Activated T-cell treated with anti-CD3 and anti-CD28 coated beads for 48 hours (primary cell): ENCODE measurements at regions not wholly inside any gene's neighbourhood (a gene's known extent, or its start where the extent isn't known, plus 50 kb on each side); places are given as distances from the start of the nearest gene placed in this dataset.
"Not testable (repeated sequence)": the region's sequence is repeated elsewhere in the genome, so short reads cannot be mapped to it uniquely, and the experiment has no call there.

Source experiments
- DNase-seq: peaks from one replicate; pipeline ENCODE4 v3.0.0-alpha.2; 2020; ENCODE audit warnings: low read depth

GRCh38 chr11:41714101-41714500 is 254.6 kb upstream of the LRRC4C start:
- no peak for DNase-seq

- no peak for DNase-seq
Measured at GRCh38 chr11:41716862-41717261, 257.4 kb upstream of the LRRC4C start.

GRCh38 chr11:41720761-41721160 is 261.3 kb upstream of the LRRC4C start:
- no peak for DNase-seq

GRCh38 chr11:41728161-41728560 is 268.7 kb upstream of the LRRC4C start:
- DNase-seq, result not testable (repeated sequence)

GRCh38 chr11:41775296-41775695 is 315.8 kb upstream of the LRRC4C start:
- no peak for DNase-seq

- DNase-seq, result no peak
Measured at GRCh38 chr11:41779401-41779960, 320.0 kb upstream of the LRRC4C start.

GRCh38 chr11:41781441-41781840 is 322.0 kb upstream of the LRRC4C start:
- no peak for DNase-seq

GRCh38 chr11:41784513-41785335 is 325.3 kb upstream of the LRRC4C start:
- no peak for DNase-seq

GRCh38 chr11:41786087-41786486 is 326.6 kb upstream of the LRRC4C start:
- DNase-seq, result no peak

- no peak for DNase-seq
Measured at GRCh38 chr11:41788177-41788576, 328.7 kb upstream of the LRRC4C start.

- DNase-seq, result no peak
Measured at GRCh38 chr11:41789376-41789775, 329.9 kb upstream of the LRRC4C start.

- DNase-seq, result no peak
Measured at GRCh38 chr11:41795004-41795403, 335.6 kb upstream of the LRRC4C start.

- no peak for DNase-seq
Measured at GRCh38 chr11:41799754-41800153, 340.3 kb upstream of the LRRC4C start.

GRCh38 chr11:41803895-41804294 is 344.4 kb upstream of the LRRC4C start:
- DNase-seq, result no peak

- no peak for DNase-seq
Measured at GRCh38 chr11:41816396-41816795, 356.9 kb upstream of the LRRC4C start.

GRCh38 chr11:41824287-41824686 is 364.8 kb upstream of the LRRC4C start:
- not testable (repeated sequence) for DNase-seq

- DNase-seq, result no peak
Measured at GRCh38 chr11:41826085-41826484, 366.6 kb upstream of the LRRC4C start.

- no peak for DNase-seq
Measured at GRCh38 chr11:41836431-41836830, 377.0 kb upstream of the LRRC4C start.

GRCh38 chr11:41842673-41843072 is 383.2 kb upstream of the LRRC4C start:
- no peak for DNase-seq

GRCh38 chr11:41845066-41845465 is 385.6 kb upstream of the LRRC4C start:
- no peak for DNase-seq

- DNase-seq, result no peak
Measured at GRCh38 chr11:41848349-41848748, 388.9 kb upstream of the LRRC4C start.

GRCh38 chr11:41849250-41849649 is 389.8 kb upstream of the LRRC4C start:
- no peak for DNase-seq

GRCh38 chr11:41851743-41852142 is 392.3 kb upstream of the LRRC4C start:
- no peak for DNase-seq

GRCh38 chr11:41861838-41862237 is 402.4 kb upstream of the LRRC4C start:
- DNase-seq, result no peak
